ENCODE measurements at regions not wholly inside any gene's neighbourhood (a gene's known extent, or its start where the extent isn't known, plus 50 kb on each side); places are given as distances from the start of the nearest gene placed in this dataset.
"Not testable (repeated sequence)": the region's sequence is repeated elsewhere in the genome, so short reads cannot be mapped to it uniquely, and the experiment has no call there.

DNA sequence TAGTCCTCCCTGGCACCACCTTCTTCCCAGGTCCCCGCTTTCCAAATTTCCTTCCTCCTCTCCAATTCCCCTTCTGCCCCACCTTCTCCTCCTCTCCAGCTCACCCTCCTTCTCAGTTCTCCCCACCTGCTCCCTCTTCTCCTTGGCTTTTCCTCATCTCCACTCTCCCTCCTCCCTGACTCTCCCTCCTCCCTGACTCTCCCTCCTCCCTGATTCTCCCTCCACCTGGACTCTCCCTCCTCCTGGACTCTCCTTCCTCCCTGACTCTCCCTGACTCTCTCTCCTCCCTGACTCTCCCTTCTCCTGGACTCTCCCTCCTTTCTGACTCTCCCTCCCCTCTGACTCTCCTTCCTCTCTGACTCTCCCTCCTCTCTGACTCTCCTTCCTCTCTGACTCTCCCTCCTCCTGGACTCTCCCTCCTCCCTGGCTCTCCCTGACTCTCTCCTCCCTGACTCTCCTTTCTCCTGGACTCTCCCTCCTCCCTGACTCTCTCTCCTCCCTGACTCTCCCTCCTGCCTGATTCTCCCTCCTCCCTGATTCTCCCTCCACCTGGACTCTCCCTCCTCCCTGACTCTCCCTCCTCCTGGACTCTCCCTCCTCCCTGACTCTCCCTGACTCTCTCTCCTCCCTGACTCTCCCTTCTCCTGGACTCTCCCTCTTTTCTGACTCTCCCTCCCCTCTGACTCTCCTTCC lies 169.3 kb downstream of the INHBB start:
- TF ChIP-seq POLR2A, CTCF (IDR thresholded peaks at IDR 0.05): not testable (repeated sequence)
